ENCODE measurements at regions not wholly inside any gene's neighbourhood (a gene's known extent, or its start where the extent isn't known, plus 50 kb on each side); places are given as distances from the start of the nearest gene placed in this dataset.

GRCh38 chr5:28404363-28405071 is 1366.1 kb upstream of the CDH9 start:
- H3K27ac ChIP-seq (ENCODE audit: insufficient read depth, low read length): no peak overlapping the region
- no peaks in the 10 kb centered on the region for H3K36me3 ChIP-seq (ENCODE audit: control insufficient read depth, insufficient read depth, low read length)
- no peak for DNase-seq (ENCODE audit: low read depth in 2 of 2)
- no peak overlapping the region for H3K4me3 ChIP-seq (replicated peaks in 1 of 4; ENCODE audit: control extremely low read depth in 1 of 4, insufficient read depth in 1 of 4, low read depth in 3 of 4, low read length in 4 of 4)
- no peak overlapping the region for H3K4me2 ChIP-seq (ENCODE audit: extremely low read depth, insufficient read depth, low read length)
- H3K9ac ChIP-seq (ENCODE audit: insufficient read depth, low read length): no peak overlapping the region
- no peaks in the 10 kb centered on the region for H3K9me3 ChIP-seq (ENCODE audit: control insufficient read depth, insufficient read depth, low read depth, low read length)
- no peaks in the 10 kb centered on the region for H3K79me2 ChIP-seq (ENCODE audit: control insufficient read depth, insufficient read depth, low read length)
- H2AFZ ChIP-seq (ENCODE audit: low read length): no peak overlapping the region
- TF ChIP-seq EZH2 (IDR thresholded peaks at IDR 0.05; ENCODE audit: low read length, missing control alignments): no peak
- TF ChIP-seq CTCF (conservative IDR thresholded peaks at IDR 0.05 in 1 of 2, IDR thresholded peaks at IDR 0.05 in 1 of 2; ENCODE audit: low read depth in 1 of 2, low read length in 2 of 2): no peak
- peaks cover 2% of the 10 kb centered on the region for H4K20me1 ChIP-seq (ENCODE audit: control insufficient read depth, extremely low read depth, insufficient read depth, low read length)
- no peaks in the 10 kb centered on the region for H3K27me3 ChIP-seq (ENCODE audit: control insufficient read depth, insufficient read depth, low read length)
- H3K4me1 ChIP-seq (ENCODE audit: control insufficient read depth, extremely low read depth, insufficient read depth, low read length): no peaks in the 10 kb centered on the region

- peak in 1 of 2 donors; percentile 74 for DNase-seq (ENCODE audit: low read depth in 2 of 2)
- Histone ChIP-seq H3K9ac (ENCODE audit: insufficient read depth, low read length) (no peak overlapping the region), H3K27ac (ENCODE audit: insufficient read depth, low read length) (no peak overlapping the region), H3K4me1 (ENCODE audit: control insufficient read depth, extremely low read depth, insufficient read depth, low read length) (no peaks in the 10 kb centered on the region), H3K79me2 (ENCODE audit: control insufficient read depth, insufficient read depth, low read length) (no peaks in the 10 kb centered on the region), H3K9me3 (ENCODE audit: control insufficient read depth, insufficient read depth, low read depth, low read length) (no peaks in the 10 kb centered on the region), H3K27me3 (ENCODE audit: control insufficient read depth, insufficient read depth, low read length) (no peaks in the 10 kb centered on the region), H2AFZ (ENCODE audit: low read length) (no peak overlapping the region), H3K4me3 (replicated peaks in 1 of 4; ENCODE audit: control extremely low read depth in 1 of 4, insufficient read depth in 1 of 4, low read depth in 3 of 4, low read length in 4 of 4) (no peak overlapping the region), H4K20me1 (ENCODE audit: control insufficient read depth, extremely low read depth, insufficient read depth, low read length) (peaks cover 2% of the 10 kb centered on the region), H3K36me3 (ENCODE audit: control insufficient read depth, insufficient read depth, low read length) (no peaks in the 10 kb centered on the region), H3K4me2 (ENCODE audit: extremely low read depth, insufficient read depth, low read length) (no peak overlapping the region)
- TF ChIP-seq EZH2 (IDR thresholded peaks at IDR 0.05; ENCODE audit: low read length, missing control alignments) (no peak), CTCF (conservative IDR thresholded peaks at IDR 0.05 in 1 of 2, IDR thresholded peaks at IDR 0.05 in 1 of 2; ENCODE audit: low read depth in 1 of 2, low read length in 2 of 2) (no peak)
These were observed 1365.5 kb upstream of the CDH9 start for GRCh38 chr5:28403846-28404245.

- no peak overlapping the region for H3K27ac ChIP-seq (ENCODE audit: insufficient read depth, low read length)
- H3K4me3 ChIP-seq (replicated peaks in 1 of 4; ENCODE audit: control extremely low read depth in 1 of 4, insufficient read depth in 1 of 4, low read depth in 3 of 4, low read length in 4 of 4): no peak overlapping the region
- H3K9me3 ChIP-seq (ENCODE audit: control insufficient read depth, insufficient read depth, low read depth, low read length): no peaks in the 10 kb centered on the region
- H3K4me2 ChIP-seq (ENCODE audit: extremely low read depth, insufficient read depth, low read length): no peak overlapping the region
- DNase-seq (ENCODE audit: low read depth in 2 of 2): no peak
- no peaks in the 10 kb centered on the region for H3K36me3 ChIP-seq (ENCODE audit: control insufficient read depth, insufficient read depth, low read length)
- H3K4me1 ChIP-seq (ENCODE audit: control insufficient read depth, extremely low read depth, insufficient read depth, low read length): no peaks in the 10 kb centered on the region
- no peaks in the 10 kb centered on the region for H3K79me2 ChIP-seq (ENCODE audit: control insufficient read depth, insufficient read depth, low read length)
- no peaks in the 10 kb centered on the region for H3K27me3 ChIP-seq (ENCODE audit: control insufficient read depth, insufficient read depth, low read length)
- TF ChIP-seq CTCF (conservative IDR thresholded peaks at IDR 0.05 in 1 of 2, IDR thresholded peaks at IDR 0.05 in 1 of 2; ENCODE audit: low read depth in 1 of 2, low read length in 2 of 2): no peak
- no peak for TF ChIP-seq EZH2 (IDR thresholded peaks at IDR 0.05; ENCODE audit: low read length, missing control alignments)
- H3K9ac ChIP-seq (ENCODE audit: insufficient read depth, low read length): no peak overlapping the region
- H2AFZ ChIP-seq (ENCODE audit: low read length): no peak overlapping the region
- peaks cover 2% of the 10 kb centered on the region for H4K20me1 ChIP-seq (ENCODE audit: control insufficient read depth, extremely low read depth, insufficient read depth, low read length)
These were observed 1364.4 kb upstream of the CDH9 start for GRCh38 chr5:28402590-28403301.

All from fibroblast of lung (primary cell).